ENCODE measurements at regions not wholly inside any gene's neighbourhood (a gene's known extent, or its start where the extent isn't known, plus 50 kb on each side); places are given as distances from the start of the nearest gene placed in this dataset.
"Not testable (repeated sequence)": the region's sequence is repeated elsewhere in the genome, so short reads cannot be mapped to it uniquely, and the experiment has no call there.

GRCh38 chr4:8985786-8986185, 114.1 kb upstream of the HMX1 start:
- not testable (repeated sequence) for DNase-seq (ENCODE audit: low read depth); H3K4me3 ChIP-seq (ENCODE audit: low read length)

GRCh38 chr4:8984641-8985040, 113.0 kb upstream of the HMX1 start:
- H3K4me3 ChIP-seq (ENCODE audit: low read length); DNase-seq (ENCODE audit: low read depth): not testable (repeated sequence)

GRCh38 chr4:8983921-8984320, 112.3 kb upstream of the HMX1 start:
- not testable (repeated sequence) for H3K4me3 ChIP-seq (ENCODE audit: low read length); DNase-seq (ENCODE audit: low read depth)

GRCh38 chr4:8976466-8977128, 105.0 kb upstream of the HMX1 start:
- H3K4me3 ChIP-seq (ENCODE audit: low read length); DNase-seq (ENCODE audit: low read depth): not testable (repeated sequence)

GRCh38 chr4:8972635-8973034, 101.0 kb upstream of the HMX1 start:
- not testable (repeated sequence) for H3K4me3 ChIP-seq (ENCODE audit: low read length)

GRCh38 chr4:8965896-8966295, 94.3 kb upstream of the HMX1 start:
- DNase-seq (ENCODE audit: low read depth); H3K4me3 ChIP-seq (ENCODE audit: low read length): not testable (repeated sequence)

More at GRCh38 chr4:8972635-8973034, 101.0 kb upstream of the HMX1 start:
- not testable (repeated sequence) for DNase-seq (ENCODE audit: low read depth)

GRCh38 chr4:8964201-8964788, 92.7 kb upstream of the HMX1 start:
- not testable (repeated sequence) for H3K4me3 ChIP-seq (ENCODE audit: low read length); DNase-seq (ENCODE audit: low read depth)

GRCh38 chr4:8963533-8963932, 91.9 kb upstream of the HMX1 start:
- not testable (repeated sequence) for H3K4me3 ChIP-seq (ENCODE audit: low read length); DNase-seq (ENCODE audit: low read depth)

- not testable (repeated sequence) for H3K4me3 ChIP-seq (ENCODE audit: low read length); DNase-seq (ENCODE audit: low read depth)
- 0 out of 2 replicates have a peak, but pooled peaks have one; percentile 12 for TF ChIP-seq CTCF (conservative IDR thresholded peaks at IDR 0.05; ENCODE audit: low read length)
These were observed 89.7 kb upstream of the HMX1 start for GRCh38 chr4:8961343-8961742.

GRCh38 chr4:8959471-8959870, 87.8 kb upstream of the HMX1 start:
- not testable (repeated sequence) for H3K4me3 ChIP-seq (ENCODE audit: low read length); DNase-seq (ENCODE audit: low read depth)

GRCh38 chr4:8954001-8954400, 82.4 kb upstream of the HMX1 start:
- H3K4me3 ChIP-seq (ENCODE audit: low read length); DNase-seq (ENCODE audit: low read depth): not testable (repeated sequence)

GRCh38 chr4:8952791-8953190, 81.2 kb upstream of the HMX1 start:
- not testable (repeated sequence) for DNase-seq (ENCODE audit: low read depth); H3K4me3 ChIP-seq (ENCODE audit: low read length)

- not testable (repeated sequence) for DNase-seq (ENCODE audit: low read depth); H3K4me3 ChIP-seq (ENCODE audit: low read length)
These were observed 80.5 kb upstream of the HMX1 start for GRCh38 chr4:8952109-8952508.

- not testable (repeated sequence) for DNase-seq (ENCODE audit: low read depth)
These were observed 73.9 kb upstream of the HMX1 start for GRCh38 chr4:8945506-8945905.

GRCh38 chr4:8943367-8943766, 71.7 kb upstream of the HMX1 start:
- H3K4me3 ChIP-seq (ENCODE audit: low read length); DNase-seq (ENCODE audit: low read depth): not testable (repeated sequence)

More at GRCh38 chr4:8945506-8945905, 73.9 kb upstream of the HMX1 start:
- H3K4me3 ChIP-seq (ENCODE audit: low read length) = not testable (repeated sequence)

GRCh38 chr4:8942088-8942487, 70.4 kb upstream of the HMX1 start:
- not testable (repeated sequence) for DNase-seq (ENCODE audit: low read depth); H3K4me3 ChIP-seq (ENCODE audit: low read length)

- not testable (repeated sequence) for DNase-seq (ENCODE audit: low read depth); H3K4me3 ChIP-seq (ENCODE audit: low read length)
These were observed 69.8 kb upstream of the HMX1 start for GRCh38 chr4:8941492-8941805.

Measured in AG10803 (cell line).